A172 (cell line): ENCODE measurements at regions not wholly inside any gene's neighbourhood (a gene's known extent, or its start where the extent isn't known, plus 50 kb on each side); places are given as distances from the start of the nearest gene placed in this dataset.
A peak's percentile ranks its signal among the peaks of the same experiment; 100 is the strongest.

ENCODE experiments used
- DNase-seq: peaks from one replicate; pipeline ENCODE4 v3.0.0-alpha.2; 2015; ENCODE audit warnings: low spot score

- DNase-seq: peak; percentile 57
Measured at GRCh38 chr13:24050292-24050711, 110.2 kb upstream of the SPATA13 start.

- DNase-seq: no peak
Measured at GRCh38 chr13:24050796-24051715, 109.5 kb upstream of the SPATA13 start.

DNA sequence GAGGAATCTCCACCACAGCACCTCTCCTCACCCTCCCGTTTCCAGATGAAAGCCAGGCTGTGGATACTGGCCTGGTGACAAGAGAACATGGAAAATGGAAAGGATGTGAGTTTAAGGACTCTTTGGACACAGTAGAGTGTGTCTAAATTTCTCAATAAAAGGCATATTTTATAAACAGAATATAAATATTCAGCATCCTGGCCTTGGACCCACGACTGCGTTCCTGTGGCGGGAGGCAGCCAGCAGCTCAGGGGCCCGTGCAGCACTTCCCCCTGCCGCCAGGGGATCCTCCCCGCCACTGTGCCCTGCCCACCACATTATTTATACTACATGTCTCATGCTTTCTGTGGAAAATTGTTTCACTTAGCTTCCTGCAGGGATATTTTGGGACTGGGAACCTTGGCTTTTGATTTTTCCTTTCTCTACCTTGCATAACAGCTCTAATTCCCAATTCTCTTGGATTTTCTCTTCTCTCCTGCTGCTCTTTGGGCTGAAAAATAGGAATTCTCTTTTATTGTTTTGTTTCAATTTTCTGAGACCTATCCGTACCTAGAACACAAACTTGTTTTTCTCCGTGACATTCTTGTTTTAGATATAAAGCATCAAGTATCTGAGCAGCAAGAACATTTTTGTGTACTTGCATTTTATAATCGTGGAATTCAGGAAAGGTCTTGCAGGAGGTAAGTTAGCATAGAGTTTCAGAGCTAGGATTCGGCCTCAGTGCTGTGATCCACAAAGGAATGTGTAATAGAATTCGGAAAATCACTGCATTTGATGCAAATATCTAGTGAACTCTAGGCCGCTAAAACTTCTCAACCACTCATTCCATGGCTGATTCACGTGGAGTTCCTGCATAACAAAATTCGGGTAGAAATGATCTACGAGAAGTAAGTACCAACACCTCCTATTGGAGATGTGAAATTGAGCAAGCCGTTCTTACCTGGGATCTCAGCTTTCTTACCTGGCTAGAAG lies 107.7 kb upstream of the SPATA13 start:
- DNase-seq: no peak

DNA sequence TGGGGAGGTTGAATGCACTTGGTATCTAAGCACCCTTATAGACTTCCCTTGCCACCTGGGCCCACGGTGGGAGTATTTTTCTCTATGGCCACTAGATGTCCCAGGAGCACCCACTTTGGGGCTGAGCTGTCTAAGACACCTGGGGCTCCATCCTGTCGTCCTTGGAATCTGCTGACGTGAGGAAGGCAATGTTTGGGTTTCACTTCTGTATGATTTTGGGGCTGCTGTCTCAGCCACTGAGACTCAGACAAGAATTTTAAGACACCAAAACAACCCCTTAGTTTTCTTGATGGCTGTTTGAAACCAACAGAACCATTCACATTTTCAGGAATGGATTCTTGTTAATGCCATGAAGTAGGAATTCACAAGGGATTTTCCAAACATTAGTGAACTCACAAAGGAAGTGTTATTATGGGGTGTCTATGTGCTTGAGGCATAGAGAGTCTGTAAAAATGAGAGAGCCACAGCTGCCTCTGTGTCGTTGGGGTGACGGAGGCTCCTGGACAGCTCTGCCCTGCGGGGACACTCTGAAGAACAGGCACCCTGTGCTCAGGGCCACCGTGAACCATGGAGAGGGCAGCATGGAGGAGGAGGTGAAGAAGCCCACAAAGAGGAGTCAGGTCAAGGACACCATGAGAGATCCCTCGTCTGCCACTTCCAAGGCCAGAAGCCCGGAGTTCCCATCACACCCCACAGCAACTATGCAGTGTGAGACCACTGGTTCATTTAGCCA lies 106.8 kb upstream of the SPATA13 start:
- peak; percentile 66 for DNase-seq

GRCh38 chr13:24056616-24057137 lies 103.8 kb upstream of the SPATA13 start:
- DNase-seq: no peak

- no peak for DNase-seq
Measured at GRCh38 chr13:24060993-24061392, 99.5 kb upstream of the SPATA13 start.

- no peak for DNase-seq
Measured at GRCh38 chr13:24063281-24063877, 97.1 kb upstream of the SPATA13 start.

GRCh38 chr13:24064371-24064770 lies 96.1 kb upstream of the SPATA13 start:
- DNase-seq: no peak

DNA sequence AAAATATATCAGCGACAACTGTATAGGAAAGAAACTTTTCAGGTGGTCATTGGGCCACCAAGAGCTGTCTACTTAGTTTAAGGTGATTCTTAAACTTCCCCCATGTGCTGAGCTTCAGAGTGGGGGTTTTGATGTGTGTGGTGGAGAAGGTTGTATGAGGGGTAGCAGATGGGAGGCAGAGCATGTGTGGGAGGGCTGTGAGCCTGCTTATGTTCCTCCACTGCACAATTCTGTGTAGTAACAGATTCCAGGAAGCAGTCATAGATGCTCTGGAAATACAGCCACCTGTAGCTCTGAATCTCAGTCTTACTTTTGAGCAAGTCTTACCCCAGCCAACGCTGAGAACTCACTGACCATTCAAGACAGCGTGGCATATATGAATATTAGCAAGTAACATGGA lies 95.3 kb upstream of the SPATA13 start:
- DNase-seq: no peak

DNA sequence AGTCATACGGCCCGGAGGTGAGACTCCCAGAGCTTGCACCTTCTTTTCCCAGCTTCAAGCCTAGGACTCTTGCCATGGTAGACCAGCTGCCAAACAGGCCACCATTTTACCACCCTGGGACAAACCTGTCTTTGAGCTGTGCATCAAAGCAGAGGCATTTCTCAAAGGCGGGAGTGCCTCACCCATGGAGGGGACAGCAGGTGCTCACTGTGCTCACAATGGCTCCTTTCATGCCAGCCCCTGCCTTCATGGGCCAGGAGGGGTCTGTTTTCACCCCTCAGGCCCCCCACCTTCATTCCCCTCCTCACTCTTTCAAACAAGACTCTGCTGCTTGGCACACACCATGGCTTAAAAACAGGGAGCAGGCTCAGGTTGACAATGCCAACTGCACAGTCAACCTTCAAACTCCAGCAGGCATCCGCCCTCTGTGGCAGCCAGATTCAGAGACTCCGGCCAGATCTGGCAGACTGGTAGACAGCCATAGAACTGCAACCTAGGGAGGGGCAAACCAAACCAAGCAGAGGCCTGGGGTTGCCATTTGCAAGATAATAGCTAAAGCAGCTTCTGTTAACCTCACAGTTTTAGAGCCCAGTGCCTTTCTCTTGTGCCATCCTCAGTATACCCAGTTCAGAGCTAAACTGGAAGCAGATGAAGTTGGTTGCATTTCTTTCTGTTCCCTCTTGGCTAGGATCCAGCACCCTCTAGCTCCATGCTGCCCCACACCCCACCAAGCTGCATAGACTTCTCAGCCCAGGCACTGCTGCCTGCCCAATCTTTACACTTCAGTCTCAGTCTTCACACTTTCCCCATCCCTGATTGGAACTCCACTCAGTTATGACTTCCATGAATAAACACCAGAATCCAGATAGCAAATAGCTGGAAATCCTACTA lies 93.9 kb upstream of the SPATA13 start:
- DNase-seq: no peak

DNA sequence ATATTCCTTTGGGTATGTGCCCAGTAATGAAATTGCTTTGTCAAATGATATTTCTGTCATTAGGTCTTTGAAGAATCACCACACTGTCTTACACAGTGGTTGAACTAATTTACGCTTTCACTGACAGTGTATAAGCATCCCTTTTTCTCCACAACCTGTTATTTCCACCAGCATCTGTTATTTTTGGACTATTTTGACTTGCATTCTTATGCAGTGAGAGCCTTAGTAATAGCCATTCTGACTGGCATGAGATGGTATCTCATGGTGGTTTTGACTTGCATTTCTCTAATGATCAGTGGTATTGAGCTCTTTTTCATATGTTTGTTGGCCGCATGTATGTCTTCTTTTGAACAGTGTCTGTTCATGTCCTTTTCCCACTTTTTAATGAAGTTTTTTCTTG lies 92.0 kb upstream of the SPATA13 start:
- DNase-seq: no peak

GRCh38 chr13:24071016-24071415 lies 89.5 kb upstream of the SPATA13 start:
- DNase-seq: no peak

DNA sequence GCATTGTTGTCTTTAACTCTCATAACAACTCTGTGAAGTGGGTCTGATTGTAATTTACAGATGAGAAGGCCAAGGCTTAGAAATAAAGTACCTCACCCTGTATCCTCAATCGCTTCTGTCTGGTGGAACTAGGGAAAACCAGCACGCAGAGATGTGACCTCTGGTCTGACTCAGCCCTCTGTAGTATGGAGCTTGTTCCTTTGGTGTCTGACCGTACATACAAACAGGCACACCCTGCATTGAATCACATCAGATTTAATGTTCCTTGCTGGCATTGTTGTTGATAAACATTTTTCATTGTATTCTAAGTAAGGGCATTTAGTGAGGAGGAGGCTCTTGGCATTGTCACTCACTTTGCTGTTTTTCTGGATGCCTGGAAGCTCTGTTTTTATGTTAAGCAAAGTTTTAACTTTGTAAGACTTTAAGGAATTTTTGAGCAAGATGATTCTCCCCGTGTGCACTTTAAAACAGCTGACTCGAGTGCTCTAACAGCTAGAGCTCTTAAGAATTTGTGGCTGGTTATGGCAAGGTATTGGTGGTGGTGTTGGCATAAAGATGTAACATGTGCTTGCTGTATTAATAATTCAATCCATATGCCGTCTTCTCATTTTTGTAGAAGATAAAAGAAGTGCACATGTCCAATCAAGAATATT lies 89.0 kb upstream of the SPATA13 start:
- DNase-seq: no peak

- no peak for DNase-seq
Measured at GRCh38 chr13:24073657-24074056, 86.9 kb upstream of the SPATA13 start.

GRCh38 chr13:24074678-24075077 lies 85.8 kb upstream of the SPATA13 start:
- no peak for DNase-seq

DNA sequence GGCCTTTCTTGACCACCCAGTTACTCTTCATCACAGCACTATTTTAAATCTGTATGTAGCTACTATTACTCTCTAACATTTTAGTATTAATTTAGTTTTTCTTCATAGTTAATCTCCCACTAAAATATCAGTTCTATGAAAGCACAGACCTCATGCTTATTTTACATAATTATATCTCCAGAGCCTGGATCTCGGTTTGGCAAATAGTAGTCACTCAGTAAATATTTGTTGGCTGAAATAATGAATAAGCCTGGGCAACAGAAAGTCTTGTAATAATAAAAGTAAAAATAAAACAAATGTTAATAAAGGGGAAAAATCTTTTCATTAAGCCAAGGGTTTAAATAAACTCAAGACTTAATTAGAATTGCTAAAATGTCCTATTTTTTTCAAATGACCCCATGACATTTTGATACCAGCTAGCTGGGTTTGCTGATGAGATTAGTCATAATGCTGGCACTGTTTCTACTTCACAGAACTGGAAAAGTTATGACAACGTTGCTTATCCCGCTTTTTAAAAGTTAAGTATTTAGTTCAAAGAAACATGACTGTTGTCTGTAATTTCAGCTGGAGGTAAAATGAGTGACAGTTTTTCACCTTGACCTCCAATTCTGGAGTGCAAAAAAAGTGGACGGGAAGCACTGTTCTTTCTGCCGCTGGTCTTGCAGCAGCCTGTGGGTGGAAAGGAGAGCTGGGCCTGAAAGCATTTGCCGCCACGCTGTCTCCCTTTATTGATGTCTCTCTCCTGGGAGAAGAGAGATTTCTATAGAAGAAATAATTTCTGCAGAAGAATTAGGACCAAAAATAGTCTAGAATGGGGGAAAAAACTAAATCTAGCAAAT lies 85.2 kb upstream of the SPATA13 start:
- DNase-seq: no peak

- DNase-seq: no peak
Measured at GRCh38 chr13:24076109-24076508, 84.4 kb upstream of the SPATA13 start.

DNA sequence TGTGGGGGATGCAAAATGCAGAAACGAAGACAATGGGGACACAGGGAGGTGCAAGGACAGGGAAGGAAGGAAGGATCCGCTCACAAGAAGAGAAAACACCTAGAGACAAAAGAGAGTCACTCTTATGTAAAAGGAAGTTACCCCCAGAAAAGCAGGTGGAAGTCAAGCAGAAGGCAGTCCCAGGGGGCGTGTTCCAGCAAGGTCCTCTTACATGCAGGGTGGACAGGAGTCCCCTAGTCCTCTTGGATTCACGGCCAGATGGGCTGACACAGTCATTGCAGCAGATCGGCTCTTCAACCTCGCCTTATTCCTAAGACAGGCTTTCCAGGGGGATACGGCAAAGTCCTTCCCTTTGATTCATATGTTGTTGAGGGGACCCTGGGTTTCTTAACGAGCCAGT lies 83.9 kb upstream of the SPATA13 start:
- no peak for DNase-seq

DNA sequence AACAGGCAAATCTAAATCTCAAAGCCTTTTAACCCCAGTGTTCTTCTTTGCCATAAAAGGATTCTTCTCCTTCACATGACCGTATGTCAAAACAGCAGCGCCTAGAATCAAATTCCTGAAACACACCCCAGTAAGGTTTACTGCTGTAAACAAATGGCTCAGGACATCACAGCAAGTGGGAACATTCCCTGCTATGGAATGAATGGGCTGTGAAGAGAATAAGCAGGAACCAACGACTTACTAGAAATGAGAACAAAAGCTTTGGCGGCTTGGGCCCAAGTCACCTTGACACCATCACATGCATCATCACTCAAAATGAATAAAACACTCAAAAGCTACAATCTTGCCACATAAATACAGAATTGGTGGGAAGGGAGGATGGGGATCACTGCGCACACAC lies 80.4 kb upstream of the SPATA13 start:
- no peak for DNase-seq
